Smooth muscle cell (in vitro differentiated cells): ENCODE measurements at regions not wholly inside any gene's neighbourhood (a gene's known extent, or its start where the extent isn't known, plus 50 kb on each side); places are given as distances from the start of the nearest gene placed in this dataset.

Experiments
- DNase-seq: peaks from one replicate; lab custom pipeline; 2025; ENCODE audit not compliant: unreplicated experiment; lab: John Stamatoyannopoulos, UW
- H2AFZ ChIP-seq: fragments of 200-600 bp; sonication (generic); 2 replicates; pipeline ENCODE4 v1.6.0; 2016; ENCODE audit warnings: antibody characterized with exemption, low read depth, mild to moderate bottlenecking
- H3F3A ChIP-seq: fragments of 200-600 bp; sonication (generic); 2 replicates; pipeline ENCODE4 v1.6.0; 2017; ENCODE audit warnings: antibody characterized with exemption, low read depth
- H3K27ac ChIP-seq: fragments of 200-600 bp; sonication (generic); 2 replicates; pipeline ENCODE4 v1.5.1; 2016; ENCODE audit warnings: low read depth, mild to moderate bottlenecking
- H3K27me3 ChIP-seq: fragments of 200-600 bp; sonication (generic); 2 replicates; pipeline ENCODE4 v1.6.1; 2016; ENCODE audit warnings: low read depth, mild to moderate bottlenecking
- H3K36me3 ChIP-seq: fragments of 200-600 bp; sonication (generic); 2 replicates; pipeline ENCODE4 v1.5.1; 2016; ENCODE audit warnings: low read depth
- H3K4me1 ChIP-seq: fragments of 200-600 bp; sonication (generic); 2 replicates; pipeline ENCODE4 v1.5.1; 2016; ENCODE audit warnings: low read depth
- H3K4me2 ChIP-seq: fragments of 200-600 bp; sonication (generic); 2 replicates; pipeline ENCODE4 v1.6.0; 2016; ENCODE audit warnings: mild to moderate bottlenecking
- H3K4me3 ChIP-seq: fragments of 200-600 bp; sonication (generic); 2 replicates; pipeline ENCODE4 v1.5.1; 2016; ENCODE audit warnings: mild to moderate bottlenecking
- H3K79me2 ChIP-seq: fragments of 200-600 bp; sonication (generic); 2 replicates; pipeline ENCODE4 v1.6.0; 2016; ENCODE audit warnings: low read depth, mild to moderate bottlenecking
- H3K9ac ChIP-seq: fragments of 200-600 bp; sonication (generic); 2 replicates; pipeline ENCODE4 v1.6.0; 2016; ENCODE audit warnings: low read depth
- H3K9me3 ChIP-seq: fragments of 200-600 bp; sonication (generic); replicated peaks from 2 replicates; pipeline ENCODE4 v1.5.1; 2016; ENCODE audit warnings: low read depth
- H4K20me1 ChIP-seq: fragments of 200-600 bp; sonication (generic); 2 replicates; pipeline ENCODE4 v1.6.0; 2016; ENCODE audit warnings: low read depth
- CTCF ChIP-seq: fragments of 200-600 bp; sonication (generic); IDR thresholded peaks from 2 replicates; pipeline ENCODE4 v1.5.1; 2017; ENCODE audit warnings: borderline replicate concordance, mild to moderate bottlenecking, antibody characterized with exemption; ENCODE audit not compliant: insufficient read depth, poor library complexity, severe bottlenecking
- WGBS: methylation state at CpG from one replicate; pipeline ENCODE4 v1.1.7; 2016; ENCODE audit warnings: low lambda C conversion rate; 5-methylcytosine and 5-hydroxymethylcytosine counted together

GRCh38 chr2:207255565-207256470 lies 90.1 kb upstream of the KLF7 start:
- H3F3A ChIP-seq: peaks cover 12% of the 10 kb centered on the region

GRCh38 chr2:207256476-207257207 lies 90.9 kb upstream of the KLF7 start:
- Histone ChIP-seq H3K27ac (peak overlapping the region; percentile 88), H3K27me3 (no peaks in the 10 kb centered on the region), H3K9me3 (no peaks in the 10 kb centered on the region), H2AFZ (no peak overlapping the region), H4K20me1 (no peaks in the 10 kb centered on the region), H3K4me3 (no peak overlapping the region), H3K36me3 (no peaks in the 10 kb centered on the region), H3F3A (peaks cover 12% of the 10 kb centered on the region), H3K79me2 (no peaks in the 10 kb centered on the region), H3K4me1 (peaks cover 33% of the 10 kb centered on the region), H3K4me2 (peak overlapping the region; percentile 66), H3K9ac (no peak overlapping the region)
- 45% methylated on average over 10 of the region's 10 CpGs for WGBS
- TF ChIP-seq CTCF: no peak
- DNase-seq: no peak

More at GRCh38 chr2:207255565-207256470, 90.1 kb upstream of the KLF7 start:
- WGBS: 79% methylated on average over 17 of the region's 17 CpGs
- Histone ChIP-seq H3K9ac (no peak overlapping the region), H3K27ac (peak overlapping the region; percentile 88), H2AFZ (no peak overlapping the region), H3K4me3 (no peak overlapping the region), H3K36me3 (no peaks in the 10 kb centered on the region), H3K79me2 (no peaks in the 10 kb centered on the region), H3K4me1 (peaks cover 33% of the 10 kb centered on the region), H4K20me1 (no peaks in the 10 kb centered on the region), H3K27me3 (no peaks in the 10 kb centered on the region), H3K4me2 (peak overlapping the region; percentile 12), H3K9me3 (no peaks in the 10 kb centered on the region)
- TF ChIP-seq CTCF: no peak
- no peak for DNase-seq

GRCh38 chr2:207257251-207258250 lies 91.8 kb upstream of the KLF7 start:
- H3K9me3 ChIP-seq: no peaks in the 10 kb centered on the region
- peaks cover 12% of the 10 kb centered on the region for H3F3A ChIP-seq
- no peaks in the 10 kb centered on the region for H4K20me1 ChIP-seq
- peak overlapping the region; percentile 66 for H3K4me2 ChIP-seq
- H2AFZ ChIP-seq: no peak overlapping the region
- no peak for TF ChIP-seq CTCF
- WGBS: 60% methylated on average over 11 of the region's 11 CpGs
- H3K27ac ChIP-seq: peak overlapping the region; percentile 88
- no peaks in the 10 kb centered on the region for H3K36me3 ChIP-seq
- no peak overlapping the region for H3K9ac ChIP-seq
- peaks cover 33% of the 10 kb centered on the region for H3K4me1 ChIP-seq
- no peaks in the 10 kb centered on the region for H3K79me2 ChIP-seq
- no peaks in the 10 kb centered on the region for H3K27me3 ChIP-seq
- no peak for DNase-seq
- no peak overlapping the region for H3K4me3 ChIP-seq
